ENCODE measurements at regions not wholly inside any gene's neighbourhood (a gene's known extent, or its start where the extent isn't known, plus 50 kb on each side); places are given as distances from the start of the nearest gene placed in this dataset.

GRCh38 chr10:28058746-28059145 is 59.9 kb upstream of the ODAD2 start:
- no peak for DNase-seq (ENCODE audit: extremely low spot score)
- ChIA-PET CTCF (no interaction called here), POLR2A (no interaction called here)
- TF ChIP-seq HDGF (IDR thresholded peaks at IDR 0.05; ENCODE audit: borderline replicate concordance) (no peak), L3MBTL2 (conservative IDR thresholded peaks at IDR 0.05) (no peak), BHLHE40 (IDR thresholded peaks at IDR 0.05; ENCODE audit: borderline replicate concordance) (no peak), FOXA1 (IDR thresholded peaks at IDR 0.05) (no peak), LEF1 (IDR thresholded peaks at IDR 0.05; ENCODE audit: borderline replicate concordance) (no peak), CTBP1 (IDR thresholded peaks at IDR 0.05; ENCODE audit: borderline replicate concordance) (no peak), FOXM1 (IDR thresholded peaks at IDR 0.05; ENCODE audit: borderline replicate concordance) (no peak), SUZ12 (IDR thresholded peaks at IDR 0.05) (no peak), TARDBP (IDR thresholded peaks at IDR 0.05) (no peak), ZNF384 (IDR thresholded peaks at IDR 0.05) (no peak), SP1 (IDR thresholded peaks at IDR 0.05) (no peak), ARNT (IDR thresholded peaks at IDR 0.05) (no peak), FOXK2 (IDR thresholded peaks at IDR 0.05) (no peak), NFRKB (IDR thresholded peaks at IDR 0.05) (no peak), ELF4 (IDR thresholded peaks at IDR 0.05) (no peak)
- TF ChIP-seq, protein P1, sequence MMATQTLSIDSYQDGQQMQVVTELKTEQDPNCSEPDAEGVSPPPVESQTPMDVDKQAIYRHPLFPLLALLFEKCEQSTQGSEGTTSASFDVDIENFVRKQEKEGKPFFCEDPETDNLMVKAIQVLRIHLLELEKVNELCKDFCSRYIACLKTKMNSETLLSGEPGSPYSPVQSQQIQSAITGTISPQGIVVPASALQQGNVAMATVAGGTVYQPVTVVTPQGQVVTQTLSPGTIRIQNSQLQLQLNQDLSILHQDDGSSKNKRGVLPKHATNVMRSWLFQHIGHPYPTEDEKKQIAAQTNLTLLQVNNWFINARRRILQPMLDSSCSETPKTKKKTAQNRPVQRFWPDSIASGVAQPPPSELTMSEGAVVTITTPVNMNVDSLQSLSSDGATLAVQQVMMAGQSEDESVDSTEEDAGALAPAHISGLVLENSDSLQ (IDR thresholded peaks at IDR 0.05): no peak

DNA sequence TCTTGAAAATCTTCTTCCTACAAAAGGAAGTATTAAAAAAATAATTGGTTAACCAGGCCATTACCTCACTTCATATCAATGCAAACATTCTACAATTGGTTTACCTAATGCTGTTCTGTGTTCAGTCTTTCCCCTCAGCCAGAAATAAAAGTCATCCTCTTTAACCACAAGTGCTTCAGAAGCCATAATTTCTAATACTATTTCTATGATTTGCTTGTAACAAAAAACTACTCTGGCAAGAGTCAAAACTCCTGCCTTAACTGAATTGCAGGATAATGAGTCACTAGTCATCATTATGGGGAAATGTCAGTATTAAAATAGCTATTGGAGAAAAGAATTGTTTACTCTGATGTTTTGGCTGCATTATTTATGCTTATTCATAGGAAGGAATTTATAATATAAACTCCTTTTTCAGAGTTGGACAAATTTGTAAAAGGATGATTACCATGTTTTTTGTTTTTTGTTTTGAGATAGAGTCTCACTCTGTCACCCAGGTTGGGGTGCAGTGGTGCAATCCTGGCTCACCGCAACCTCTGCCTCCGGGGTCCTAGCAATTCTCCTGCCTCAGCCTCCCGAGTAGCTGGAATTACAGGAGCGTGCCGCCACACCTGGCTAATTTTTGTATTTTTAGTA is 55.5 kb upstream of the ODAD2 start:
- CTCF ChIA-PET: no interaction called here
- POLR2A ChIA-PET: no interaction called here

GRCh38 chr10:28049286-28049685 is 50.4 kb upstream of the ODAD2 start:
- ChIA-PET POLR2A (no interaction called here), CTCF (no interaction called here)
- no peak for TF ChIP-seq ELF4 (IDR thresholded peaks at IDR 0.05)
- no peak for TF ChIP-seq HDGF (IDR thresholded peaks at IDR 0.05; ENCODE audit: borderline replicate concordance)
- no peak for TF ChIP-seq NFRKB (IDR thresholded peaks at IDR 0.05)
- no peak for DNase-seq (ENCODE audit: extremely low spot score)

More for the DNA sequence above, 55.5 kb upstream of the ODAD2 start:
- TF ChIP-seq ZNF384 (IDR thresholded peaks at IDR 0.05): no peak
- TF ChIP-seq FOXM1 (IDR thresholded peaks at IDR 0.05; ENCODE audit: borderline replicate concordance): no peak
- no peak for TF ChIP-seq ARNT (IDR thresholded peaks at IDR 0.05)
- no peak for TF ChIP-seq FOXA1 (IDR thresholded peaks at IDR 0.05)
- DNase-seq (ENCODE audit: extremely low spot score): no peak

Data from HEK293T (cell line).